ENCODE measurements at regions not wholly inside any gene's neighbourhood (a gene's known extent, or its start where the extent isn't known, plus 50 kb on each side); places are given as distances from the start of the nearest gene placed in this dataset.

DNA sequence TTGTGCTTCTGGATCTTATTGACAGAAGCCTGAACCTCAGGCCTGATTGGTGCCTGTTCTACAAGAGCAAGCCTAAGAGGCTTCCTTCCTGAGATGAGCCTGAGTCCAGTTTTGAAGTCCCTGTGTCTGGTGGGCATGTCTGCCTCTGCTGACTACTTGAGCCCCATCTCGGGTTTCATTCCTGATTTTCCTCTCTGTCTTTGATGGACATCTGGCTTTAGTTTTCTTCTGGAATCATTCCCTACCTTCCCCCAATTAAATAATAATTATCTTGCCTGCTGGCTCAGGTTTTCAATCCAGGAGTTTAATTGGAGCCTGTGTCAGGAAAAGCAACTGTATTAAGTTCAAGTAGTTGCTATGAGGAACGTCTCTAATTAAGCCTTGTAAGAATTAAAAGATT is 135.5 kb upstream of the MC4R start:
- no peak for DNase-seq (ENCODE audit: low spot score)
- H3K27ac Mint-ChIP-seq (ENCODE audit: unreplicated experiment): no peak overlapping the region
- no peaks in the 10 kb centered on the region for H3K9me3 Mint-ChIP-seq (ENCODE audit: unreplicated experiment)
- H3K27me3 Mint-ChIP-seq (ENCODE audit: unreplicated experiment): no peaks in the 10 kb centered on the region
- H3K36me3 Mint-ChIP-seq (ENCODE audit: low read depth, unreplicated experiment): no peaks in the 10 kb centered on the region
- TF ChIP-seq, protein P1, sequence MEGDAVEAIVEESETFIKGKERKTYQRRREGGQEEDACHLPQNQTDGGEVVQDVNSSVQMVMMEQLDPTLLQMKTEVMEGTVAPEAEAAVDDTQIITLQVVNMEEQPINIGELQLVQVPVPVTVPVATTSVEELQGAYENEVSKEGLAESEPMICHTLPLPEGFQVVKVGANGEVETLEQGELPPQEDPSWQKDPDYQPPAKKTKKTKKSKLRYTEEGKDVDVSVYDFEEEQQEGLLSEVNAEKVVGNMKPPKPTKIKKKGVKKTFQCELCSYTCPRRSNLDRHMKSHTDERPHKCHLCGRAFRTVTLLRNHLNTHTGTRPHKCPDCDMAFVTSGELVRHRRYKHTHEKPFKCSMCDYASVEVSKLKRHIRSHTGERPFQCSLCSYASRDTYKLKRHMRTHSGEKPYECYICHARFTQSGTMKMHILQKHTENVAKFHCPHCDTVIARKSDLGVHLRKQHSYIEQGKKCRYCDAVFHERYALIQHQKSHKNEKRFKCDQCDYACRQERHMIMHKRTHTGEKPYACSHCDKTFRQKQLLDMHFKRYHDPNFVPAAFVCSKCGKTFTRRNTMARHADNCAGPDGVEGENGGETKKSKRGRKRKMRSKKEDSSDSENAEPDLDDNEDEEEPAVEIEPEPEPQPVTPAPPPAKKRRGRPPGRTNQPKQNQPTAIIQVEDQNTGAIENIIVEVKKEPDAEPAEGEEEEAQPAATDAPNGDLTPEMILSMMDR (IDR thresholded peaks at IDR 0.05; ENCODE audit: unreplicated experiment): no peak
- no peak overlapping the region for H3K4me3 Mint-ChIP-seq (ENCODE audit: unreplicated experiment)
- H3K4me1 Mint-ChIP-seq (ENCODE audit: unreplicated experiment): peaks cover 15% of the 10 kb centered on the region

DNA sequence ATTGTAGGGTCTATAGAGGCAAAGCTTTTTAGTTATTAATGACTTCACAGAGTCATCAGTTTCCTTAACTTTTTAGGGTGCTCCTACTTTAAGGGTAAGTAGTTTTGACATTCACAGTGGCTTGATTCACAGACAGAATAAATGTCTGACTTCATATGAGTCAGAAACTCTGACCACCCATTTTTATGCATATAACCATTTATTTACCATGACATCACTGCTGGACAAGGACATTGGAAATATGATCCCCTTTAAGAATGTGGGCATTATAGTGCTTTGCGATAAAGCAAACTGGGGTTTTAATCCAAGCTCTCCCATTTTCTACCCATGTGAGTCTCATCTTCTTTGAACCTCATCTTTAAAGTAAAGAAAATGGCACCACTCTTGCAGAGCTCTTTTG is 162.0 kb upstream of the MC4R start:
- H3K36me3 Mint-ChIP-seq (ENCODE audit: low read depth, unreplicated experiment): no peaks in the 10 kb centered on the region
- no peak overlapping the region for H3K27ac Mint-ChIP-seq (ENCODE audit: unreplicated experiment)
- H3K9me3 Mint-ChIP-seq (ENCODE audit: unreplicated experiment): no peaks in the 10 kb centered on the region
- H3K4me3 Mint-ChIP-seq (ENCODE audit: unreplicated experiment): no peak overlapping the region
- H3K27me3 Mint-ChIP-seq (ENCODE audit: unreplicated experiment): no peaks in the 10 kb centered on the region
- DNase-seq (ENCODE audit: low spot score): no peak
- TF ChIP-seq, protein P1 (IDR thresholded peaks at IDR 0.05; ENCODE audit: unreplicated experiment): no peak
- H3K4me1 Mint-ChIP-seq (ENCODE audit: unreplicated experiment): peaks cover 26% of the 10 kb centered on the region

DNA sequence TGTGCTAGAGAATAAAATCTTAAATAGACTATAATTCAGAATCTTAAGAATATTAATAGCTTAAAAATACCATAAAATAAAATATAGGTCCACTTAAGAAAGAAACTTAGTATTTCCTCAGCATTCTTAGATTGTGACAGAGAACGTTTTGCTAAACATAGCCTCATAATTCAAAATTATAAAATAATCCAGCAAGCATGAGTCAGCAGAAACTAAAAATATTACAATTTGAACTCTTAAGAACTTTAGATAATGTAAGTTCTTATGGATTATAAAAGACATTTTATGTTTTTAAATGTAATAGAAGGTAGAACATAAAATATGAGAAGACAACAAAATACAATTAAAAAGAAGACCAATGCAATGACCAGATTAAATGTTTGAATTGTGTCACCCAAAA is 164.5 kb upstream of the MC4R start:
- no peak for DNase-seq (ENCODE audit: low spot score)
- TF ChIP-seq, protein P1 (IDR thresholded peaks at IDR 0.05; ENCODE audit: unreplicated experiment): no peak

DNA sequence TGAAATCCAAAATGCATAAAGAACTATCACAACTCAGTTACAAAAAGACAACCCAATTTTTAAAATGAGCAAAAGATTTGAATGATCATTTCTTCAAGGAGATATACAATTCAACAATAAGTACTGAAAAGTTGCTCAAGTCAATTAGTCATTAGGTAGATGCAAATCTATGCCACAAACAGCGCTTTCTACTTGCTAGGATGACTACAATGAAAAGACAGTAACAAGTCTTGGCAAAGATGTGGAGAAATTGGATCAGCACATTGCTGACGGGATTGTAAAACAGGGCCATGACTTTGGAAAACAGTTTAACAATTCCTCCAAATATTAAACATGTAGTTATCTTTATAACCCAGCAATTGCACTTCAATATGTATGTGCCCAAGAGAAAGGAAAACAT is 166.3 kb upstream of the MC4R start:
- H3K27me3 Mint-ChIP-seq (ENCODE audit: unreplicated experiment): no peaks in the 10 kb centered on the region
- peaks cover 25% of the 10 kb centered on the region for H3K4me1 Mint-ChIP-seq (ENCODE audit: unreplicated experiment)
- no peak for DNase-seq (ENCODE audit: low spot score)
- no peak overlapping the region for H3K27ac Mint-ChIP-seq (ENCODE audit: unreplicated experiment)
- H3K9me3 Mint-ChIP-seq (ENCODE audit: unreplicated experiment): no peaks in the 10 kb centered on the region
- H3K4me3 Mint-ChIP-seq (ENCODE audit: unreplicated experiment): no peak overlapping the region
- TF ChIP-seq, protein P1 (IDR thresholded peaks at IDR 0.05; ENCODE audit: unreplicated experiment): no peak
- no peaks in the 10 kb centered on the region for H3K36me3 Mint-ChIP-seq (ENCODE audit: low read depth, unreplicated experiment)

More for the DNA sequence above, 164.5 kb upstream of the MC4R start:
- no peaks in the 10 kb centered on the region for H3K9me3 Mint-ChIP-seq (ENCODE audit: unreplicated experiment)
- no peak overlapping the region for H3K27ac Mint-ChIP-seq (ENCODE audit: unreplicated experiment)
- H3K36me3 Mint-ChIP-seq (ENCODE audit: low read depth, unreplicated experiment): no peaks in the 10 kb centered on the region
- H3K4me1 Mint-ChIP-seq (ENCODE audit: unreplicated experiment): peaks cover 26% of the 10 kb centered on the region
- H3K27me3 Mint-ChIP-seq (ENCODE audit: unreplicated experiment): no peaks in the 10 kb centered on the region
- no peak overlapping the region for H3K4me3 Mint-ChIP-seq (ENCODE audit: unreplicated experiment)

DNA sequence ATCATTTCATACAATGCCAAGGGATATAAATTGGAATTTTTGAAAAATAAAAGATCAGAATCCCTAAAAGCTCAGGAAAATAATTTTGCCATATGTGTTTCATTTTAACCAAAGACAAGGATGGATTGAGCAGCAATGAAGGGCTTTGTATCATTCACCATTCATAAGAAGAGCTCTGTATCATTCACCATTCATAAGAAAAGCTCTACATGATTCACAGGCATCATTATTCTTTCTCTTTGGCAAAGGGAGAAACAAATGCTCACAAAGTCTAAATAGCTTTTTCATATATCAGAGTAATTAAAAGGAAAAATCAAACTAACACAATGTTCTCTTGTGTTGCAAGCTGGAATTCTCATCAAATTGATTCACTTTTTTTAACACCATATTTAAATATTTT is 169.1 kb upstream of the MC4R start:
- TF ChIP-seq, protein P1 (IDR thresholded peaks at IDR 0.05; ENCODE audit: unreplicated experiment): no peak
- H3K9me3 Mint-ChIP-seq (ENCODE audit: unreplicated experiment): no peaks in the 10 kb centered on the region
- no peaks in the 10 kb centered on the region for H3K36me3 Mint-ChIP-seq (ENCODE audit: low read depth, unreplicated experiment)
- DNase-seq (ENCODE audit: low spot score): no peak
- no peak overlapping the region for H3K4me3 Mint-ChIP-seq (ENCODE audit: unreplicated experiment)
- H3K27ac Mint-ChIP-seq (ENCODE audit: unreplicated experiment): no peak overlapping the region
- no peaks in the 10 kb centered on the region for H3K27me3 Mint-ChIP-seq (ENCODE audit: unreplicated experiment)
- H3K4me1 Mint-ChIP-seq (ENCODE audit: unreplicated experiment): peaks cover 20% of the 10 kb centered on the region

Measured in endothelial cell (in vitro differentiated cells).